HEK293T (cell line): ENCODE measurements at regions not wholly inside any gene's neighbourhood (a gene's known extent, or its start where the extent isn't known, plus 50 kb on each side); places are given as distances from the start of the nearest gene placed in this dataset.
"Not testable (repeated sequence)": the region's sequence is repeated elsewhere in the genome, so short reads cannot be mapped to it uniquely, and the experiment has no call there.

ENCODE experiments used
- CTCF ChIA-PET: fragments of 350-600 bp; formaldehyde crosslinking; extraction: SDS; loops from one replicate; lab custom pipeline; 2021; ENCODE audit warnings: antibody characterized with exemption, inconsistent platforms; lab: Yijun Ruan, JAX
- POLR2A ChIA-PET: fragments of 350-600 bp; formaldehyde crosslinking; extraction: SDS; loops from one replicate; lab custom pipeline; 2020; ENCODE audit warnings: antibody characterized with exemption, inconsistent platforms; lab: Yijun Ruan, JAX
- DNase-seq: peaks from one replicate; pipeline ENCODE4 v3.0.0; 2012; ENCODE audit warnings: mixed read lengths; ENCODE audit errors: extremely low spot score
- ARNT ChIP-seq: fragments of 450-650 bp; IDR thresholded peaks from 2 replicates; pipeline ENCODE4 v1.6.1; 2017; ENCODE audit warnings: mild to moderate bottlenecking
- BHLHE40 ChIP-seq: fragments of 450-650 bp; IDR thresholded peaks from 2 replicates; pipeline ENCODE4 v1.6.1; 2016; ENCODE audit warnings: mild to moderate bottlenecking, moderate library complexity, borderline replicate concordance
- CTBP1 ChIP-seq: fragments of 450-650 bp; IDR thresholded peaks from 2 replicates; pipeline ENCODE4 v1.6.1; 2016; ENCODE audit warnings: borderline replicate concordance
- ELF4 ChIP-seq: fragments of 450-650 bp; IDR thresholded peaks from 2 replicates; pipeline ENCODE4 v1.6.1; 2017; ENCODE audit warnings: antibody characterized with exemption
- FOXA1 ChIP-seq: fragments of 450-650 bp; IDR thresholded peaks from 2 replicates; pipeline ENCODE4 v1.6.1; 2016; ENCODE audit warnings: mild to moderate bottlenecking
- FOXK2 ChIP-seq: fragments of 450-650 bp; IDR thresholded peaks from 2 replicates; pipeline ENCODE4 v1.6.1; 2016; ENCODE audit warnings: mild to moderate bottlenecking
- FOXM1 ChIP-seq: fragments of 450-650 bp; IDR thresholded peaks from 2 replicates; pipeline ENCODE4 v1.6.1; 2017; ENCODE audit warnings: mild to moderate bottlenecking, borderline replicate concordance
- HDGF ChIP-seq: fragments of 450-650 bp; IDR thresholded peaks from 2 replicates; pipeline ENCODE4 v1.6.1; 2017; ENCODE audit warnings: antibody characterized with exemption, borderline replicate concordance
- L3MBTL2 ChIP-seq: fragments of 450-650 bp; conservative IDR thresholded peaks from 2 replicates; pipeline ENCODE4 v1.6.1; 2016; ENCODE audit warnings: mild to moderate bottlenecking
- LEF1 ChIP-seq: fragments of 450-650 bp; IDR thresholded peaks from 2 replicates; pipeline ENCODE4 v1.6.1; 2017; ENCODE audit warnings: mild to moderate bottlenecking, borderline replicate concordance
- NFRKB ChIP-seq: fragments of 450-650 bp; IDR thresholded peaks from 2 replicates; pipeline ENCODE4 v1.6.1; 2016; ENCODE audit warnings: mild to moderate bottlenecking, moderate library complexity
- SP1 ChIP-seq: fragments of 450-650 bp; IDR thresholded peaks from 2 replicates; pipeline ENCODE4 v1.6.1; 2017
- SUZ12 ChIP-seq: fragments of 450-650 bp; IDR thresholded peaks from 2 replicates; pipeline ENCODE4 v1.6.1; 2016; ENCODE audit warnings: mild to moderate bottlenecking
- TARDBP ChIP-seq: fragments of 450-650 bp; IDR thresholded peaks from 2 replicates; pipeline ENCODE4 v1.6.1; 2016
- ZNF384 ChIP-seq: fragments of 450-650 bp; IDR thresholded peaks from 2 replicates; pipeline ENCODE4 v1.6.1; 2016
- TF ChIP-seq, protein P1 (sequence below): fragments of 450-650 bp; IDR thresholded peaks from 2 replicates; pipeline ENCODE4 v1.6.1; 2016

DNA sequence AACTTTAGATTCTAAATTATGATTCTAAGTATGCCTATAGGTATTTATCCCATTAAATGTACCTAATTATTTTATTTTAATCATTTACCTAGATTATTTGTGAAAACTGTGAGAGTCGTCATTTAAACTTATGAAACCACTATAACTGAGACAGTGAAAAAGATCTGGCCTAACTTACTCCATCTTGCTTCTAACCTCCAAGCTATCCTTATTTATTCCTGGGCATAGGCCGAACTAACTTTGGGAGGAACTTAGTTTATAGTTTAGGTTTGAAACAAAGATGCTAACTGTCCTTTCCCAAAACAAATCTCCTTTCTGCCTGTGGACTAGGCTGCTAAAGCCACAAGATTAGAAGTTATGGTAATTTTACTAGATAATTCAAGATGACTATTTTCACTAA lies 79.7 kb upstream of the PPP2R5C start:
- no peak for DNase-seq
- TF ChIP-seq FOXA1 (no peak), TARDBP (no peak), ELF4 (no peak), FOXK2 (no peak), SP1 (no peak), LEF1 (no peak), ARNT (no peak), NFRKB (no peak), ZNF384 (no peak), FOXM1 (no peak), BHLHE40 (no peak)
- TF ChIP-seq, protein P1, sequence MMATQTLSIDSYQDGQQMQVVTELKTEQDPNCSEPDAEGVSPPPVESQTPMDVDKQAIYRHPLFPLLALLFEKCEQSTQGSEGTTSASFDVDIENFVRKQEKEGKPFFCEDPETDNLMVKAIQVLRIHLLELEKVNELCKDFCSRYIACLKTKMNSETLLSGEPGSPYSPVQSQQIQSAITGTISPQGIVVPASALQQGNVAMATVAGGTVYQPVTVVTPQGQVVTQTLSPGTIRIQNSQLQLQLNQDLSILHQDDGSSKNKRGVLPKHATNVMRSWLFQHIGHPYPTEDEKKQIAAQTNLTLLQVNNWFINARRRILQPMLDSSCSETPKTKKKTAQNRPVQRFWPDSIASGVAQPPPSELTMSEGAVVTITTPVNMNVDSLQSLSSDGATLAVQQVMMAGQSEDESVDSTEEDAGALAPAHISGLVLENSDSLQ = no peak
- POLR2A ChIA-PET = no interaction called here
- CTCF ChIA-PET = no interaction called here

DNA sequence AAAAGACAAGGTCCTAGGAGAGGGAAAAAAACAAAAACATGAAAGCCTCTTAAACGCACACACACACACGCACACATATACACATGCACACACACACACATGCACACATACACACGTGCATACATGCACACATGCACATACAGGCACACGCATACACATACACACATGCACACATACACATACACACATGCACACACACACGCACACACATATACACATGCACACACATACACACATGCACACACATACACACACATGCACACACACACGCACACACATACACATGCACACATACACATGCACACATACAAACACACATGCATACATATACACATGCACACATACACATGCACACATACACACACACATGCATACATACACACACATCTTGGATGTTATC lies 78.1 kb upstream of the PPP2R5C start:
- DNase-seq = no peak
- ChIA-PET POLR2A (no interaction called here), CTCF (no interaction called here)
- TF ChIP-seq FOXA1 (no peak), TARDBP (no peak), L3MBTL2 (no peak)

DNA sequence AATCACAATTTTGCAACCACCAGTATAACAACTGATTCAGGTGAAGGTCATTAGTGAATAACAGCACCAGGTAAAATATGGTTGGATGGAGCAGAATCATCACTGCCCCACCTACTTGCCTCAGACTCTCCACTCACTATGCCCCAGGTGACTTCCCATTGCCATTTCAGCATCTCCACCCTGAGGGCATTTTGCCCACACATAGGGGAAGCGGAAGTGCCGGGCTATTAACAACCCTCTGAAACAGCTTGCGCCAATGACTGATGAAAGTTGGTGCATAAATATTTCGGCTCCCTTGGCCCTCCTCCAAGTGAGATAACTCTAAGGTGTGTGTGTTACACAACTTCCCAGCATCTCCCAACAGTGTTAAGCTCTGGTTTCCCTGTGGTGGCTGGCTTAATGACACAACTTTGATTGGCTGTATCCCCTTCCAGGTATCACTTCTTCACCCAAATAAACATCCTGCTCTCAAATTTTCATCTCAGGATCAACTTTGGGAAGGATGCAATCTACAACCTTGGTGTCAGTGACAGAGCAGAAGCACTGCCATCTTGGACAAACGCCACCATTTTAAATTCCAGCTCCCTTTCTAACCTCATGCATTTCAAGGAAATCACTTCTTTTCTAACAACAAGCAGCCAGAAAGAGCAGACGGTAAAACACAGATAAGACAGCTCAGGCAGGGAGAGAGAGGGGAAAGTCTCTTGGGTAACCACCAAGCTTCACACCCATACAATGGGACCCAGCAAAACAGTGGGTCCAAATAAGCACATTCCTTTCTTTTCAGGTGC lies 73.6 kb upstream of the PPP2R5C start:
- ChIA-PET CTCF (no interaction called here), POLR2A (no interaction called here)
- DNase-seq = no peak
- TF ChIP-seq HDGF = no peak

DNA sequence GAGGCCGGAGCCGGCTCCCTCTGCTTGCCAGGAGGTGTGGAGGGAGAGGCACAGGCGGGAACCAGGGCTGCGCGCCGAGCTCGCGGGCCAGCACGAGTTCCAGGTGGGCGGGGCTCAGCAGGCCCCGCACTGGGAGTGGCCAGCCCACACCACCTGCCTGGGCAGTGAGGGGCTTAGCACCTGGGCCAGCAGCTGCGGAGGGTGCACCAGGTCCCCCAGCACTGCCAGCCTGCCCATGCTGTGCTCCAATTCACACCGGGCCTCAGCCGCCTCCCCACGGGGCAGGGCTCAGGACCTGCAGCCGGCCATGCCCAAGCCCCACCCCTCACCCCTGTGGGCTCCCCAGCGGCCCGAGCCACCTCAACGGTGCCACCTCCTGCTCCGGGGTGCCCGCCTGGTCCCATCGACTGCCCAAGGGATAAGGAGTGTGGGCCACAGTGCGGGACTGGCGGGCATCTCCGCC lies 72.4 kb upstream of the PPP2R5C start:
- CTCF ChIA-PET = no interaction called here
- no peak for DNase-seq
- POLR2A ChIA-PET = no interaction called here
- TF ChIP-seq CTBP1 (no peak), BHLHE40 (no peak), FOXK2 (no peak), HDGF (no peak), ELF4 (no peak), SP1 (no peak)

DNA sequence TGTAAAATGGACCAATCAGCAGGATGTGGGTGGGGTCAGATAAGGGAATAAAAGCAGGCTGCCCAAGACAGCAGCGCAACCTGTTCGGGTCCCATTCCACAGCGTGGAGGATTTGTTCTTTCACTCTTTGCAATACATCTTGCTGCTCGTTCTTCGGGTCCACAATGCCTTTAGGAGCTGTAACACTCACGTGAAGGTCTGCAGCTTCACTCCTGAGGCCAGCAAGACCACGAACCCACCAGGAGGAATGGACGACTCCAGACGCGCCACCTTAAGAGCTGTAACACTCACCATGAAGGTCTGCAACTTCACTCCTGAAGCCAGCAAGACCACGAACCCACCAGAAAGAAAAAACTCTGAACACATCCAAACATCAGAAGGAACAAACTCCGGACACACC lies 71.5 kb upstream of the PPP2R5C start:
- DNase-seq, CTCF ChIA-PET, POLR2A ChIA-PET: not testable (repeated sequence)

DNA sequence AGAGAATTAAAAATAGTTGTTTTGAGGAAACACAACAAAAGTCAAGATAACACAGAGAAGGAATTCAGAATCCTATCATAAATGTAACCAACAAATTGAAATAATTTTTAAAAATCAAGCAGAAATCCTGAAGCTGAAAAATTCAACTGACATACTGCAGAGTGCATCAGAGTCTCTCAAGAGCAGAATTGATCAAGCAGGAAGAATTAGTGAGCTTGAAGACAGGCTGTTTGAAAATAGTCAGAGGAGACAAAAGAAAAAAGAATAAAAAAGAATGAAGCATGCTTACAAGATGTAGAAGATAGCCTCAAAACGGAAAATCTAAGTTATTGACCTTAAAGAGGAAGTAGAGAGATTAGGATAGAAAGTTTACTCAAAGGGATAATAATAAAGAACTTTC lies 65.8 kb upstream of the PPP2R5C start:
- DNase-seq = no peak
- TF ChIP-seq FOXM1 (no peak), NFRKB (no peak), ARNT (no peak), LEF1 (no peak), ELF4 (no peak), CTBP1 (no peak), ZNF384 (no peak), SP1 (no peak), BHLHE40 (no peak), HDGF (no peak), L3MBTL2 (no peak), SUZ12 (no peak), FOXK2 (no peak), FOXA1 (no peak)
- TF ChIP-seq, protein P1 = no peak
- POLR2A ChIA-PET = no interaction called here
- CTCF ChIA-PET = no interaction called here

DNA sequence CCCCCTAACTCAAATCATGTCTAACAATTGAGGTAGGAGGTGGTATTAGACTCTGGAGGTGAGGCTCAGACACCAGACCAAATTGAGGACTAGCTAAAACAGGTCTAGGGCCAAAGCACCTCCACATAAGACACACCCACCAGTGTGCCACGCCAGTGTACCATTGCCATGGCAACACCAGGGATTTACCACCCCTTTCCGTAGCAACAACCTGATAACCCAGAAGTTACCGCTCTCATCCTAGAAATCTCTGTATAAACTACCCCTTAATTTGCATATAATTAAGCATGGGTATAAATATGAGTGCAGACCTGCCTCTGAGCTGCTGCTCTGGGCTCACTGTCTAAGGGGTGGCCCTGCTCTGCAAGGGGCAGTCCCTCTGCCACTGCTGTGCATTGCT lies 57.4 kb upstream of the PPP2R5C start:
- DNase-seq = no peak
- POLR2A ChIA-PET = no interaction called here
- CTCF ChIA-PET = no interaction called here
- no peak for TF ChIP-seq ELF4
- TF ChIP-seq, protein P1 = no peak
- no peak for TF ChIP-seq SP1
- no peak for TF ChIP-seq FOXM1
- TF ChIP-seq ZNF384 = no peak
- TF ChIP-seq ARNT = no peak
- no peak for TF ChIP-seq FOXA1
- no peak for TF ChIP-seq CTBP1
- TF ChIP-seq HDGF = no peak
- TF ChIP-seq TARDBP = no peak
- TF ChIP-seq FOXK2 = no peak
- no peak for TF ChIP-seq LEF1
- no peak for TF ChIP-seq NFRKB
